GM23338 (cell line): ENCODE measurements at regions not wholly inside any gene's neighbourhood (a gene's known extent, or its start where the extent isn't known, plus 50 kb on each side); places are given as distances from the start of the nearest gene placed in this dataset.

Experiments
- ATAC-seq: fragments of 200-7000 bp; cut with Tn5 transposase; 3 replicates; pipeline ENCODE4 v1.9.1; 2020
- DNase-seq: peaks from one replicate; pipeline ENCODE4 v3.0.0-alpha.2; 2015; ENCODE audit warnings: low spot score
- H2AFZ ChIP-seq: fragments of 200-600 bp; sonication (generic); 2 replicates; pipeline ENCODE4 v1.8.0; 2016; ENCODE audit warnings: antibody characterized with exemption, mild to moderate bottlenecking, moderate library complexity
- H3F3A ChIP-seq: fragments of 200-600 bp; sonication (generic); replicated peaks from 2 replicates; pipeline ENCODE4 v1.8.0; 2017; ENCODE audit warnings: antibody characterized with exemption, mixed run types, low read depth
- H3K27ac ChIP-seq: fragments of 200-600 bp; sonication (generic); 2 replicates; pipeline ENCODE4 v1.6.1; 2016; ENCODE audit warnings: low read depth
- H3K27me3 ChIP-seq: fragments of 200-600 bp; sonication (generic); 2 replicates; pipeline ENCODE4 v1.8.0; 2016; ENCODE audit warnings: mild to moderate bottlenecking, mixed run types, moderate library complexity; ENCODE audit not compliant: insufficient read depth
- H3K36me3 ChIP-seq: fragments of 200-600 bp; sonication (generic); 2 replicates; pipeline ENCODE4 v1.8.0; 2016; ENCODE audit warnings: mild to moderate bottlenecking; ENCODE audit not compliant: insufficient read depth
- H3K4me1 ChIP-seq: fragments of 200-600 bp; sonication (generic); 2 replicates; pipeline ENCODE4 v1.8.0; 2016; ENCODE audit warnings: mild to moderate bottlenecking, moderate library complexity; ENCODE audit not compliant: insufficient read depth
- H3K4me2 ChIP-seq: fragments of 200-600 bp; sonication (generic); 2 replicates; pipeline ENCODE4 v1.7.1; 2017; ENCODE audit warnings: mixed run types
- H3K4me3 ChIP-seq: fragments of 200-600 bp; sonication (generic); 2 replicates; pipeline ENCODE4 v1.6.1; 2016; ENCODE audit warnings: mixed run types
- H3K79me2 ChIP-seq: fragments of 200-600 bp; sonication (generic); replicated peaks from 2 replicates; pipeline ENCODE4 v1.8.0; 2017; ENCODE audit warnings: mild to moderate bottlenecking; ENCODE audit not compliant: insufficient read depth
- H3K9me2 ChIP-seq: fragments of 200-600 bp; sonication (generic); 2 replicates; pipeline ENCODE4 v1.8.0; 2017; ENCODE audit not compliant: insufficient read depth
- H4K20me1 ChIP-seq: fragments of 200-600 bp; sonication (generic); replicated peaks from 2 replicates; pipeline ENCODE4 v1.8.0; 2017; ENCODE audit warnings: mild to moderate bottlenecking; ENCODE audit not compliant: insufficient read depth
- H3K27ac Mint-ChIP-seq: 2 replicates; pipeline ENCODE4 v1.8.0; 2020; ENCODE audit warnings: inconsistent platforms, mild to moderate bottlenecking, moderate library complexity, mixed read lengths
- H3K27me3 Mint-ChIP-seq: 3 replicates; pipeline ENCODE4 v1.8.0; 2022; ENCODE audit warnings: low read depth, mild to moderate bottlenecking, moderate library complexity, mixed read lengths, inconsistent platforms; ENCODE audit not compliant: insufficient read depth, poor library complexity
- H3K36me3 Mint-ChIP-seq: 3 replicates; pipeline ENCODE4 v1.8.0; 2021; ENCODE audit warnings: low read depth, mild to moderate bottlenecking, inconsistent platforms, moderate library complexity, mixed read lengths
- H3K4me1 Mint-ChIP-seq: 3 replicates; pipeline ENCODE4 v1.8.0; 2020; ENCODE audit warnings: mild to moderate bottlenecking, inconsistent platforms, mixed read lengths
- H3K4me3 Mint-ChIP-seq: 3 replicates; pipeline ENCODE4 v1.8.0; 2021; ENCODE audit warnings: moderate library complexity, mild to moderate bottlenecking, inconsistent platforms, mixed read lengths
- H3K9me3 Mint-ChIP-seq: 3 replicates; pipeline ENCODE4 v1.8.0; 2020; ENCODE audit warnings: moderate library complexity, mild to moderate bottlenecking, inconsistent platforms, mixed read lengths
- CREB1 ChIP-seq: fragments of 250-450 bp; sonication (Bioruptor Pico); IDR thresholded peaks from 2 replicates; pipeline ENCODE4 v1.5.0; 2020; ENCODE audit warnings: low read depth, mild to moderate bottlenecking, moderate library complexity
- CTCF ChIP-seq, 2 experiments: fragments of 200-600 bp in 1 of 2; sonication (generic) in 1 of 2; conservative IDR thresholded peaks; 2 replicates each; pipeline versions ENCODE4 v1.5.1 to v1.6.1; 2016 to 2017; ENCODE audit warnings: antibody characterized with exemption in 2 of 2, low read depth in 2 of 2, mild to moderate bottlenecking in 2 of 2, moderate library complexity in 1 of 2
- ETS1 ChIP-seq: IDR thresholded peaks from 2 replicates; pipeline ENCODE4 v1.6.1; 2016; ENCODE audit warnings: antibody characterized with exemption
- EZH2 ChIP-seq: fragments of 200-600 bp; sonication (generic); IDR thresholded peaks from one replicate; pipeline ENCODE4 v1.8.0; 2017; ENCODE audit warnings: antibody characterized with exemption, mild to moderate bottlenecking, low read depth; ENCODE audit not compliant: unreplicated experiment
- EZH2phosphoT487 ChIP-seq: fragments of 200-600 bp; sonication (generic); IDR thresholded peaks from one replicate; pipeline ENCODE4 v1.8.1; 2018; ENCODE audit warnings: antibody characterized with exemption; ENCODE audit not compliant: unreplicated experiment
- JUNB ChIP-seq: IDR thresholded peaks from one replicate; pipeline ENCODE4 v1.6.1; 2016; ENCODE audit warnings: antibody characterized with exemption; ENCODE audit not compliant: unreplicated experiment
- NANOG ChIP-seq: IDR thresholded peaks from 2 replicates; pipeline ENCODE4 v1.6.1; 2016; ENCODE audit warnings: antibody characterized with exemption, borderline replicate concordance
- POLR2AphosphoS5 ChIP-seq: IDR thresholded peaks from 2 replicates; pipeline ENCODE4 v1.6.1; 2016; ENCODE audit warnings: antibody characterized with exemption, low read depth
- REST ChIP-seq: IDR thresholded peaks from one replicate; pipeline ENCODE4 v1.6.1; 2018; ENCODE audit warnings: antibody characterized with exemption; ENCODE audit not compliant: unreplicated experiment
- STAT1 ChIP-seq: IDR thresholded peaks from one replicate; pipeline ENCODE4 v1.6.1; 2016; ENCODE audit warnings: antibody characterized with exemption; ENCODE audit not compliant: unreplicated experiment
- ZNF114 ChIP-seq: fragments of 250-450 bp; sonication (Bioruptor Pico); IDR thresholded peaks from 2 replicates; pipeline ENCODE4 v1.5.0; 2020; ENCODE audit warnings: mild to moderate bottlenecking, moderate library complexity
- ZNF331 ChIP-seq: fragments of 250-450 bp; sonication (Bioruptor Pico); IDR thresholded peaks from 2 replicates; pipeline ENCODE4 v1.5.0; 2020; ENCODE audit warnings: low read depth, mild to moderate bottlenecking, moderate library complexity
- ZNF462 ChIP-seq: fragments of 250-450 bp; sonication (Bioruptor Pico); IDR thresholded peaks from 2 replicates; pipeline ENCODE4 v1.5.0; 2020; ENCODE audit warnings: mild to moderate bottlenecking, moderate library complexity

GRCh38 chr3:139225548-139225947 lies 118.3 kb upstream of the MRPS22 start:
- TF ChIP-seq ZNF462 (CRISPR knock-in tag), result no peak
- no peak for TF ChIP-seq JUNB
- TF ChIP-seq STAT1, result no peak
- TF ChIP-seq ZNF331 (CRISPR knock-in tag), result no peak
- no peak for TF ChIP-seq POLR2AphosphoS5
- no peak for TF ChIP-seq CTCF (conservative IDR thresholded peaks at IDR 0.05; ENCODE audit: low read depth in 2 of 2)
- no peak for TF ChIP-seq EZH2
- no peak for TF ChIP-seq ZNF114
- no peak for TF ChIP-seq REST
- TF ChIP-seq ETS1, result no peak
- TF ChIP-seq NANOG, result no peak
- TF ChIP-seq EZH2phosphoT487, result no peak
- TF ChIP-seq CREB1 (CRISPR knock-in tag), result no peak
- no peak overlapping the region for H3K27ac Mint-ChIP-seq
- Histone ChIP-seq H3K4me3 (no peak overlapping the region), H2AFZ (no peak overlapping the region), H3K4me2 (no peak overlapping the region), H3K27ac (no peak overlapping the region), H3K4me1 (no peaks in the 10 kb centered on the region), H3K9me2 (no peaks in the 10 kb centered on the region), H3F3A (no peaks in the 10 kb centered on the region), H3K79me2 (no peaks in the 10 kb centered on the region), H4K20me1 (no peaks in the 10 kb centered on the region), H3K36me3 (no peaks in the 10 kb centered on the region), H3K27me3 (no peaks in the 10 kb centered on the region)
- H3K4me3 Mint-ChIP-seq, result no peak overlapping the region
- no peaks in the 10 kb centered on the region for H3K4me1 Mint-ChIP-seq
- no peaks in the 10 kb centered on the region for H3K36me3 Mint-ChIP-seq
- H3K27me3 Mint-ChIP-seq, result peaks cover 4% of the 10 kb centered on the region
- no peaks in the 10 kb centered on the region for H3K9me3 Mint-ChIP-seq
- DNase-seq (no peak), ATAC-seq (no peak)
